Spleen (tissue), 7 donors: ENCODE measurements at regions not wholly inside any gene's neighbourhood (a gene's known extent, or its start where the extent isn't known, plus 50 kb on each side); places are given as distances from the start of the nearest gene placed in this dataset.

Experiments used
- POLR2A ChIP-seq, 3 donors: fragments of 450-650 bp; IDR thresholded peaks; one replicate each; pipeline ENCODE4 v1.5.1; 2017; ENCODE audit warnings: antibody characterized with exemption in 3 of 3, mild to moderate bottlenecking in 1 of 3
- TF ChIP-seq, protein P1 (sequence below), 11 experiments: fragments of 200-600 bp in 7 of 11; fragments of 450-650 bp in 4 of 11; sonication (generic) in 4 of 11; IDR thresholded peaks in 8 of 11; conservative IDR thresholded peaks in 3 of 11; 1 replicate in 7 of 11; 2 replicates in 4 of 11; pipeline versions ENCODE4 v1.4.0 to v1.8.0; 2016 to 2021; ENCODE audit warnings: antibody characterized with exemption in 11 of 11, inconsistent platforms in 4 of 11, mild to moderate bottlenecking in 1 of 11
- donor health status: DM: no; HTN: no; CAD: no; lungs with moderate emphysema.
- donor health status: DM: no; HTN: no; CAD: no.
- donor health status: DM: no; HTN: no; CAD: no.

DNA sequence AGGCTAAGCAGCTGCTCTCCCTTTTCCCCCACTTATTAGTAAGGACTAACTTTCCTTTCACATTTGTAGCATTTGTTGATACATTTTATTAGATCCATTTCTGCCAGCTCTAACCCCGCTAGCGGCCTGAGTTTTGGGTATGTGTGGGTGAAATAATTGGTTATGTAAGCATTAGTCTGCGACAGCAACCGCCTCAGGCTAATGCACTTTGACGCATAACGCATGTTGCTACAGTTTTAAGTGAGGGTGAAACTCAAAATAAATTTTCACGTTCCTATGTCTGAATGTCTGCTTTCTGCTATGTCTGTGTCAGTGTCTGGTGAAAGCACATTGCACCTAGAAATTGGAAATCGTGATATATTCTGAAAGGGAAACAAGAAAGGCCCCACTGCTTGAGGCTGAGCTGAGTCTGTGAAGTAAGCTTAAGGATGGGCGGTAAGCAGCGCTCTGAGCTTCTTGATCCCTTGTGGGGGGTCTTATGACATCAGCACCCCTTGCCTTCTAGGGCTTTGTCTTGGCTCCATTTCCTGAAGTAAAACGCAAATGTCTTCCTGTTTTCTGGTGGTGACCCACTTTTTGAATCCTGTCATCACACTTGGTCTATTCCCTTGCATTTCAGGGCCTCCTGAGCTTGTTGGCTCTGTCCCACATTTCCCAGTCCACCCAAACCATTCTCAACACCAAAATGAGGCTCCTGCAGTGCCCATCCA lies 648.3 kb upstream of the ARGLU1 start:
- TF ChIP-seq POLR2A (IDR thresholded peaks at IDR 0.05), result no peak
- TF ChIP-seq, protein P1, sequence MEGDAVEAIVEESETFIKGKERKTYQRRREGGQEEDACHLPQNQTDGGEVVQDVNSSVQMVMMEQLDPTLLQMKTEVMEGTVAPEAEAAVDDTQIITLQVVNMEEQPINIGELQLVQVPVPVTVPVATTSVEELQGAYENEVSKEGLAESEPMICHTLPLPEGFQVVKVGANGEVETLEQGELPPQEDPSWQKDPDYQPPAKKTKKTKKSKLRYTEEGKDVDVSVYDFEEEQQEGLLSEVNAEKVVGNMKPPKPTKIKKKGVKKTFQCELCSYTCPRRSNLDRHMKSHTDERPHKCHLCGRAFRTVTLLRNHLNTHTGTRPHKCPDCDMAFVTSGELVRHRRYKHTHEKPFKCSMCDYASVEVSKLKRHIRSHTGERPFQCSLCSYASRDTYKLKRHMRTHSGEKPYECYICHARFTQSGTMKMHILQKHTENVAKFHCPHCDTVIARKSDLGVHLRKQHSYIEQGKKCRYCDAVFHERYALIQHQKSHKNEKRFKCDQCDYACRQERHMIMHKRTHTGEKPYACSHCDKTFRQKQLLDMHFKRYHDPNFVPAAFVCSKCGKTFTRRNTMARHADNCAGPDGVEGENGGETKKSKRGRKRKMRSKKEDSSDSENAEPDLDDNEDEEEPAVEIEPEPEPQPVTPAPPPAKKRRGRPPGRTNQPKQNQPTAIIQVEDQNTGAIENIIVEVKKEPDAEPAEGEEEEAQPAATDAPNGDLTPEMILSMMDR (IDR thresholded peaks at IDR 0.05 in 8 of 11, conservative IDR thresholded peaks at IDR 0.05 in 3 of 11), result no peak
